ENCODE measurements at regions not wholly inside any gene's neighbourhood (a gene's known extent, or its start where the extent isn't known, plus 50 kb on each side); places are given as distances from the start of the nearest gene placed in this dataset.

DNA sequence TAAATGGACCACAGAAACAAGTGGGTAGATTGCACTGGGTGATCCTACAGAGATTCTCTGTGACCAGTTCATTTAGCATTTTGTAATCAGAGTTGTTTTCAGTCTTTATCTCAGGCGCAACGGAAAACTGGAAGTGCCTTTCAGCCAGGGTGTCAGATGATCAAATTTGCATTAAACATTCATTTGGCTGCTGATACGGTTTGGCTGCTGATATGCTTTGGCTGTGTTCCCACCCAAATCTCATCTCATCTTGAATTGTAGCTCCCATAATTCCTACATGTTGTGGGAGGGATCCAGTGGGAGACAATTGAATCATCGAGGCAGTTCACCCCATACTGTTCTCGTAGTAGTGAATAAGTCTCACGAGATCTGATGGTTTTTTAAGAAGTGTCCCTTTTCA, 1396.1 kb upstream of the TMEFF2 start:
- DNase-seq (ENCODE audit: low read depth) = no peak
- in situ Hi-C loops (cut with HindIII; ENCODE audit: low pct_unique_long_range_greater_than_20kb, low sequenced_read_pairs) = no loop called here

GRCh38 chr2:193584522-193584938, 1389.8 kb upstream of the TMEFF2 start:
- peak; percentile 41 for DNase-seq (ENCODE audit: low read depth)
- in situ Hi-C loops (cut with HindIII; ENCODE audit: low pct_unique_long_range_greater_than_20kb, low sequenced_read_pairs) = no loop called here

GRCh38 chr2:193583638-193584400, 1389.1 kb upstream of the TMEFF2 start:
- in situ Hi-C loops (cut with HindIII; ENCODE audit: low pct_unique_long_range_greater_than_20kb, low sequenced_read_pairs) = no loop called here
- DNase-seq (ENCODE audit: low read depth) = peak; percentile 21

- DNase-seq (ENCODE audit: low read depth) = no peak
- in situ Hi-C loops (cut with HindIII; ENCODE audit: low pct_unique_long_range_greater_than_20kb, low sequenced_read_pairs) = no loop called here
These were observed 1387.1 kb upstream of the TMEFF2 start for GRCh38 chr2:193581807-193582206.

GRCh38 chr2:193580176-193580950, 1385.6 kb upstream of the TMEFF2 start:
- in situ Hi-C loops (cut with HindIII; ENCODE audit: low pct_unique_long_range_greater_than_20kb, low sequenced_read_pairs) = no loop called here
- DNase-seq (ENCODE audit: low read depth) = no peak

DNA sequence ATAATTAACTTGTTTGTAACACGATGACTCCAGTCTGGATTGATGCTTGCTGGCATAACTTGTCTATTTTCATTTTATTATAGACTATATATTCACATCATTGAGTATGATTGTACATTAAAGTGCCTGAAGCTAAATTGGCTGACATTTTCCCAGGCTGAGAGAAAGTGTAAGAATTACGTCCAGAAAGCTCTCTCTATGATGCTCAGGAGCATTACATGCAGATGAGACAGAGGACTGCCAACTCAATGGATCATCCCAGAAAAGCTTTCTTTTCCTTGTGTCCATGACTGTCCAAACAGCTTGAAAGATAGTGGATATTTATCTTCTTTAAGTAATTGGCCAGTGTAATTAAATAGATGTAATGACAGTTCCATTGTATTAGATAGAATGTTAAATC, 1372.2 kb upstream of the TMEFF2 start:
- DNase-seq (ENCODE audit: low read depth) = no peak
- in situ Hi-C loops (cut with HindIII; ENCODE audit: low pct_unique_long_range_greater_than_20kb, low sequenced_read_pairs) = no loop called here

GRCh38 chr2:193566276-193566675, 1371.5 kb upstream of the TMEFF2 start:
- DNase-seq (ENCODE audit: low read depth) = no peak
- in situ Hi-C loops (cut with HindIII; ENCODE audit: low pct_unique_long_range_greater_than_20kb, low sequenced_read_pairs) = no loop called here

DNA sequence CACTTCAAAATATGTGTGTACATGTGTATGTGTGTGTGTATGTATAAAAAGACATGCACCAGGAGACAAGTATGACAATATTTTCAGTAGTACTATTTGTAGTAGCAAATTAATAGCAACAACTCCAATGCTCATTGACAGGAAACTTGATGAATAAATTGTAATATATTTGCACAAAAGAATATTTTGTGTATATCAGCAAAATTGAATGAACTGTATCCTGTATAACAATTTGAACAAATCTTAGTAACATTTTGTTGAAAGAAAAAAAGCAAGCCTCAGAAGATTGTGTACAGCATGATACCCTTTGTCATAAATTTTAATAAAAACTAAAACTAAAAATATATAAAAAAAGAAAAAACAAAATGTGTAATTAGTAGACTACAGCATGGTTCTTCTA, 1367.3 kb upstream of the TMEFF2 start:
- in situ Hi-C loops (cut with HindIII; ENCODE audit: low pct_unique_long_range_greater_than_20kb, low sequenced_read_pairs) = no loop called here
- no peak for DNase-seq (ENCODE audit: low read depth)

DNA sequence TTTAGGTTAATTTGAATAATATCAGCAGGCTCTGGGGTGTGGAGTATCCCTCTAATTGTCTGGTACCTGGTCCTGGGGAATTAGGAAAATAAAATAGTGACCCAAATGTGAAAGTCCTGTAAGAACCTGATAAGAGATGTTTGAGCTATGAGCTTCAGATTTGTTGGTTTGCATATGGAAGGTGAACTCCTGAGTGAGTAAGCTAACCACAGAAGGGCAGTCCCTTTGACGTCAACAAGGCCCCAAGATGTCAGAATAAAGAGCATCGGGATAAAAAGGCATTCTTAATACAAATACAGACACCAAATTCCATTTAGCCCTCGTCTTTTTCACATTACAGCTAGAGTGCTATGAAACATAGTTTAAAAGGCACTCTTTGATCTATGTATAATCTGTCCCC, 1366.3 kb upstream of the TMEFF2 start:
- no peak for DNase-seq (ENCODE audit: low read depth)
- in situ Hi-C loops (cut with HindIII; ENCODE audit: low pct_unique_long_range_greater_than_20kb, low sequenced_read_pairs) = no loop called here

DNA sequence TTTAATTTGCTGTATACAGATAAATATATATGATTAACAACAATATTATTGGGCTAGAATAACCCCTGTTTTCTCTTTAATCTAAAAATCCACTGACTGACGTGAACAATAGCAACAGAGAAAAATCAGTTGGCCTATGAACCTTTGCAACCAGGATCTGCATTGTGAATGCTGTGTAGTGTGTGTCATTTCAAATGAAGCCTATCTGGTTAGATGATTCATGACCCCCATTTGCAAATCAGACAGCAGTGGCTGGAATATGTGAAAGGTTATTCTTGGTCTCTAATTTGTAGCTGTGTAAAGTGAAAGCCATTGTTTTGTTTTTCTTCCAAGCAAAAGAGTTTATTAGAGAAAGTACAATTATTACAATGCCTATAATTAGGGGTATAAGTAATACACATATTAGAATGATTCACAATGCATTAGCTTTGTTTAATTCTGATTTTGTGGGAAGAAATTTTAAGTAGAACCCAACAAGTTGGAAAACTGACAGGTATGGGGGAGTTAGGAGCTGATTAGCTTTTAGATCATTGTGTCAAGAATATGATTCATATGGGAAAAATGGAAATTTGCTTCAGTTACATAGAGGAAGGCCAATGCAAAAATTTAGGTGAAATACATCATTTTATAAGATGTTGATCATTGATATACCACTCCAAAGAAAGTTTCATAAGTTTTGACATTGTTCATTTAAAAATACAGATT, 1362.2 kb upstream of the TMEFF2 start:
- DNase-seq (ENCODE audit: low read depth) = peak; percentile 8
- in situ Hi-C loops (cut with HindIII; ENCODE audit: low pct_unique_long_range_greater_than_20kb, low sequenced_read_pairs) = no loop called here

DNA sequence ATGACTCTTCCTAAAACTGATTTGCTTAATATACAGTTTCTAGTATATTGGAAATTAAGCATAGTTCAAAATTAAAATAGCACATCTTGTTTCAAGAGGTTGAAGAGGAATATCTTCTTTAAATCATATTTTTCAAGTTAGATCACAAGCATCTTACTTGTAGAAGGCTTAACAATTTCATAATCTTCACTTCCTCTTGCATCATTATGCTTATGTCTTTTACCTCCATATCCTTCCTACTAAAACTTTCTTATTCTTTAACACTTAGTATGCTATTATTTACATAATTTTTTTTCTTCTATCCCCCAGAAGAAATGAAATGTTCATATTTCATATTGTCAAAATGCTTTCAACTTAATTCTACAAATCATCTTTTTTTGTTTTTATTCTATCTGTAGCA, 1354.9 kb upstream of the TMEFF2 start:
- in situ Hi-C loops (cut with HindIII; ENCODE audit: low pct_unique_long_range_greater_than_20kb, low sequenced_read_pairs) = no loop called here
- no peak for DNase-seq (ENCODE audit: low read depth)

GRCh38 chr2:193542762-193543161, 1348.0 kb upstream of the TMEFF2 start:
- no peak for DNase-seq (ENCODE audit: low read depth)
- in situ Hi-C loops (cut with HindIII; ENCODE audit: low pct_unique_long_range_greater_than_20kb, low sequenced_read_pairs) = no loop called here

DNA sequence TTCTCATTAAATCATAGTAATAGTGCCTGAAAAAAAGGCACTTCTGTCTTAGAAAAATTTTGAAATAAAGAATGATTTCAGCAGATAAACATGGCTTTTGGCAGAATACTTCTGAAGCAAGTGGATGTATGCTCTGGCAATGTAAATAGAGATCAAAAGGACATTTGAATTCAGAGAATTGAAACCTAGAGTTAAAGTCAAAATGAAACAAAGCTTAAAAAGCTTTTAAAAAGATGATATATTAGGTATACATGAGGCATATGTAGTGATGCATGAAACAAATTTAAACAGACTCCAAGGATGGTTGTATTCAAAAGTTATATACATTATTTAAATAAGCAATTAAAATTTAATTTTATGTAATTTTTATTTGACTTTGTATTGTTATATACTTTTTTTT, 1344.5 kb upstream of the TMEFF2 start:
- in situ Hi-C loops (cut with HindIII; ENCODE audit: low pct_unique_long_range_greater_than_20kb, low sequenced_read_pairs) = no loop called here
- no peak for DNase-seq (ENCODE audit: low read depth)

GRCh38 chr2:193538061-193538460, 1343.3 kb upstream of the TMEFF2 start:
- in situ Hi-C loops (cut with HindIII; ENCODE audit: low pct_unique_long_range_greater_than_20kb, low sequenced_read_pairs) = no loop called here
- no peak for DNase-seq (ENCODE audit: low read depth)

- DNase-seq (ENCODE audit: low read depth) = no peak
- in situ Hi-C loops (cut with HindIII; ENCODE audit: low pct_unique_long_range_greater_than_20kb, low sequenced_read_pairs) = no loop called here
These were observed 1342.8 kb upstream of the TMEFF2 start for GRCh38 chr2:193537531-193537930.

DNA sequence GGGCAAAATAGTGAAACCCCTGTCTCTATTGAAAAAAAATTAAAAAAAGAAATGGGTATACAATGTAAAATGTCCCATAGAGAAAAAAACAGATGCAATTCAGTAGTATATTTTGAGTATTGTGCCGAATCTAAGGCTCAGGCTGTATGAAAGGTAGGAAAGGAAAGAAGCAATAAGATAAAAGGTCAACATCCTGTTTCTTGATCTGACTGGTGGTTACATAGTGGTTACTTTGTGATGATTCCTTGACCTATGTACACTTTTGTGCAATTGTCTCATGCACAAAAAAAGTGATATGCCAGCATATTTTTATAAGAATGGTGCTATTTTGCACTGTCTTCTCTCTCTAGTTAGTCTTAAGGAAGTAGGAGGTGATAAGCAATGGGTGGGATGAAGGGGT, 1333.7 kb upstream of the TMEFF2 start:
- in situ Hi-C loops (cut with HindIII; ENCODE audit: low pct_unique_long_range_greater_than_20kb, low sequenced_read_pairs) = no loop called here
- no peak for DNase-seq (ENCODE audit: low read depth)

DNA sequence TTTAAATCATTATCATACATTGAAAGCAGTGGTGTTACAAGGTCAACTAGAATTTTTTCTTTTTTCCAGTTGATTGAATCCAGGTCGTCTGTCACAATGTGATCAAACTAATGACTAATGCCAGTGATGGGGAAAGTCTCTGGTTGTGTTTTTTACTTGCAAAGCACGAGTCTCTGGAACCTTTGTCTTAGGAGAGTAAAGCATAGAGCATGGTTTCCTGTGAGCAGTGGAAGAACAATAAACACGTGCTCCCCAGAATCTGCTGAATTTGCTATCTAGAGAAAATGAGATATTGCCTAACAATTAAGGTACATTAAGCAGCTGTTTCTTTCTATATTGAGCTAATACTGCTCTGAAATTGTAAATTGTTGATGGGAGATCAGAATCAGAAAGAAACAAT, 1332.4 kb upstream of the TMEFF2 start:
- DNase-seq (ENCODE audit: low read depth) = no peak
- in situ Hi-C loops (cut with HindIII; ENCODE audit: low pct_unique_long_range_greater_than_20kb, low sequenced_read_pairs) = no loop called here

GRCh38 chr2:193523662-193524061, 1328.9 kb upstream of the TMEFF2 start:
- in situ Hi-C loops (cut with HindIII; ENCODE audit: low pct_unique_long_range_greater_than_20kb, low sequenced_read_pairs) = no loop called here
- DNase-seq (ENCODE audit: low read depth) = no peak

DNA sequence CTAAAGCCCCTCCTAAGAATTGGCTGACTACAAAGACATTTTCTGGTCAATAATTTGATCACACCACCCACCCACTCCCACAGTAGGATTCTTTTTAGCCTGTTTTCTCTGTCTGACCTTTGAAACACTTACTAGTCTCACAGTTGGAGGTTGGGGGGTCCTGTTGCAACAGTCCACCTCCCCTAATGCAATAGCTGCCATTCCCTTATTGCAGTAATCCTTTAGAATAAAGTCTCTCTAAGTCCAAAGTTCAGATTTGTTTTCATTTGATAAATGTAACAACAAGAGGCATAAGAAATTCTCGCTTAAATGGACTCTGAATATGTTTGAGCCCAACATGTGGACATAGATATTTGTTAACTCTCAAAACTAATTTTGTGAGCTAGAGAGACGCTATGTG, 1326.8 kb upstream of the TMEFF2 start:
- no peak for DNase-seq (ENCODE audit: low read depth)
- in situ Hi-C loops (cut with HindIII; ENCODE audit: low pct_unique_long_range_greater_than_20kb, low sequenced_read_pairs) = no loop called here

Measured in Caki2 (cell line).